ENCODE measurements at regions not wholly inside any gene's neighbourhood (a gene's known extent, or its start where the extent isn't known, plus 50 kb on each side); places are given as distances from the start of the nearest gene placed in this dataset.

GRCh38 chr16:5884996-5885395, 787.4 kb upstream of the EEF2KMT start:
- peaks cover 6% of the 10 kb centered on the region for H3K9me3 ChIP-seq (replicated peaks; ENCODE audit: control insufficient read depth, insufficient read depth, low read length)
- H4K20me1 ChIP-seq (replicated peaks; ENCODE audit: control insufficient read depth, extremely low read depth, insufficient read depth, low read length) = no peaks in the 10 kb centered on the region
- no peak overlapping the region for H3K27ac ChIP-seq (ENCODE audit: insufficient read depth, low read depth, low read length)
- H3K27me3 ChIP-seq (ENCODE audit: control insufficient read depth in 2 of 2, insufficient read depth in 2 of 2, low read length in 2 of 2) = no peaks in the 10 kb centered on the region
- H3K4me3 ChIP-seq (replicated peaks in 1 of 3; ENCODE audit: insufficient read depth in 1 of 3, low read depth in 1 of 3, low read length in 3 of 3) = no peak overlapping the region
- no peaks in the 10 kb centered on the region for H3K36me3 ChIP-seq (ENCODE audit: control insufficient read depth in 2 of 2, extremely low read depth in 1 of 2, insufficient read depth in 2 of 2, low read length in 2 of 2)
- CTCF ChIA-PET = no interaction called here
- no peaks in the 10 kb centered on the region for H3K9me1 ChIP-seq (replicated peaks; ENCODE audit: control insufficient read depth, extremely low read depth, insufficient read depth, low read length)
- no peak overlapping the region for H3K9ac ChIP-seq (replicated peaks; ENCODE audit: extremely low read depth, insufficient read depth, low read length)
- no TSS peak for BruUV-seq (replicated peaks)
- no peaks in the 10 kb centered on the region for H3K79me2 ChIP-seq (ENCODE audit: control insufficient read depth, insufficient read depth, low read length)
- intact Hi-C loops (cut with micrococcal nuclease) (no loop called here), dilution Hi-C loops (cut with MboI; ENCODE audit: extremely low pct_ligation_motif_present, low sequenced_read_pairs) (no loop called here)
- no peak for FAIRE-seq
- POLR2A ChIA-PET = no interaction called here
- DNase-seq (ENCODE audit: low read depth, low spot score) = no peak
- H2AFZ ChIP-seq (ENCODE audit: low read depth, low read length) = no peak overlapping the region
- no peak for TF ChIP-seq POLR2A (IDR thresholded peaks at IDR 0.05; ENCODE audit: low read depth, low read length)
- TF ChIP-seq EZH2 (IDR thresholded peaks at IDR 0.05; ENCODE audit: borderline replicate concordance, low read depth, low read length, severe bottlenecking) = no peak
- TF ChIP-seq JUN (IDR thresholded peaks at IDR 0.05; ENCODE audit: borderline replicate concordance, insufficient read depth, insufficient read length, low read depth) = no peak
- TF ChIP-seq, protein P1, sequence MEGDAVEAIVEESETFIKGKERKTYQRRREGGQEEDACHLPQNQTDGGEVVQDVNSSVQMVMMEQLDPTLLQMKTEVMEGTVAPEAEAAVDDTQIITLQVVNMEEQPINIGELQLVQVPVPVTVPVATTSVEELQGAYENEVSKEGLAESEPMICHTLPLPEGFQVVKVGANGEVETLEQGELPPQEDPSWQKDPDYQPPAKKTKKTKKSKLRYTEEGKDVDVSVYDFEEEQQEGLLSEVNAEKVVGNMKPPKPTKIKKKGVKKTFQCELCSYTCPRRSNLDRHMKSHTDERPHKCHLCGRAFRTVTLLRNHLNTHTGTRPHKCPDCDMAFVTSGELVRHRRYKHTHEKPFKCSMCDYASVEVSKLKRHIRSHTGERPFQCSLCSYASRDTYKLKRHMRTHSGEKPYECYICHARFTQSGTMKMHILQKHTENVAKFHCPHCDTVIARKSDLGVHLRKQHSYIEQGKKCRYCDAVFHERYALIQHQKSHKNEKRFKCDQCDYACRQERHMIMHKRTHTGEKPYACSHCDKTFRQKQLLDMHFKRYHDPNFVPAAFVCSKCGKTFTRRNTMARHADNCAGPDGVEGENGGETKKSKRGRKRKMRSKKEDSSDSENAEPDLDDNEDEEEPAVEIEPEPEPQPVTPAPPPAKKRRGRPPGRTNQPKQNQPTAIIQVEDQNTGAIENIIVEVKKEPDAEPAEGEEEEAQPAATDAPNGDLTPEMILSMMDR (IDR thresholded peaks at IDR 0.05; ENCODE audit: extremely low read depth in 1 of 2, insufficient read depth in 1 of 2, low read depth in 1 of 2, low read length in 2 of 2) = no peak
- no peak for TF ChIP-seq MYC (IDR thresholded peaks at IDR 0.05; ENCODE audit: low read depth, low read length)
- no peak for TF ChIP-seq MAX (IDR thresholded peaks at IDR 0.05; ENCODE audit: insufficient read depth, insufficient read length)
- no peak for TF ChIP-seq FOS (IDR thresholded peaks at IDR 0.05; ENCODE audit: borderline replicate concordance, insufficient read depth, low read length)
- no peak for TF ChIP-seq POLR2AphosphoS5 (IDR thresholded peaks at IDR 0.05; ENCODE audit: insufficient read depth, low read depth, low read length)
- TF ChIP-seq GATA2 (IDR thresholded peaks at IDR 0.05; ENCODE audit: insufficient read depth, insufficient read length, low read depth, low read length) = no peak
- no peaks in the 10 kb centered on the region for H3K4me1 ChIP-seq (ENCODE audit: control insufficient read depth, extremely low read depth, insufficient read depth, low read length)
- no peak overlapping the region for H3K4me2 ChIP-seq (ENCODE audit: insufficient read depth, low read length)
